ENCODE measurements at regions not wholly inside any gene's neighbourhood (a gene's known extent, or its start where the extent isn't known, plus 50 kb on each side); places are given as distances from the start of the nearest gene placed in this dataset.

DNA sequence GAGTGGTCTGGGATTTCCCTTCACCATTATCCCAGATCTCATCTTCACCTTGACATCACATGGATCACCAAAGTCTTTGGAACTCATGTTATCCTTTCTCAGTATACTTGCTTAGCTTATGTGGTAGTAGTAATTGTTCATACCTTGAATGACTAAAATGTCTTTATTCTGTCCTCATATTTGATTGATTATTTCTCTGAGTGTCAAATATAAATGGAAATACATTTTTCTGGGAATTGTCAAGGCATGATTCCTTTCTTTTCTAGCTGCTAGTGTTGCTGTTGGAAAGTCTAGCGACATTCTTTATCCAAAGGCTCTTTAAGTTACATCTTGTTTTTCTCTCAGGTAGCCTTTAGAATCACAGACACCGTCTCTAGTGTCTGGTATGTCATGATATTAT is 334.4 kb downstream of the CMPK2 start:
- Mint-ChIP-seq H3K4me3 (no peak overlapping the region), H3K9me3 (no peaks in the 10 kb centered on the region; a peak in 1 of 5 replicates), H3K4me1 (peaks cover 25 to 29% of the 10 kb centered on the region in 2 experiments), H3K27ac (no peak overlapping the region), H3K27me3 (ENCODE audit: low read depth) (no peaks in the 10 kb centered on the region), H3K36me3 (ENCODE audit: insufficient read depth in 1 of 3, low read depth in 3 of 3) (no peaks in the 10 kb centered on the region)
- no peak overlapping the region for H3K9ac ChIP-seq (ENCODE audit: extremely low read depth, insufficient read length, low read length)
- WGBS (ENCODE audit: extremely low coverage, insufficient read length, low lambda C conversion rate), result no CpG with 5 or more reads among the region's 2 CpGs
- H2BK20ac ChIP-seq (ENCODE audit: low read depth, low read length, poor library complexity, severe bottlenecking), result no peak overlapping the region
- no peak overlapping the region for H2BK5ac ChIP-seq (ENCODE audit: insufficient read length, low read length)
- H3K18ac ChIP-seq (ENCODE audit: insufficient read length, low read depth, low read length), result no peak overlapping the region
- no peak overlapping the region for H2AFZ ChIP-seq (ENCODE audit: low read length)
- no peaks in the 10 kb centered on the region for H3K27me3 ChIP-seq (ENCODE audit: insufficient read depth, low read length)
- H4K5ac ChIP-seq (ENCODE audit: insufficient read length, low read depth, low read length), result no peak overlapping the region
- H3K23ac ChIP-seq (ENCODE audit: insufficient read length, low read depth, low read length), result no peak overlapping the region
- no peak overlapping the region for H2AK5ac ChIP-seq (ENCODE audit: insufficient read length, low read length)
- no peak overlapping the region for H2BK120ac ChIP-seq (ENCODE audit: low read depth, low read length, poor library complexity, severe bottlenecking)
- no peaks in the 10 kb centered on the region for H3K79me2 ChIP-seq (ENCODE audit: insufficient read depth, low read length)
- no peaks in the 10 kb centered on the region for H3K79me1 ChIP-seq (ENCODE audit: insufficient read depth, low read depth, low read length, poor library complexity, severe bottlenecking)
- no peak overlapping the region for H3K14ac ChIP-seq (ENCODE audit: insufficient read depth, low read length)
- no peak overlapping the region for H4K8ac ChIP-seq (replicated peaks; ENCODE audit: insufficient read length, low read depth, low read length)
- no peaks in the 10 kb centered on the region for H3K23me2 ChIP-seq (ENCODE audit: insufficient read length, low read depth, low read length, poor library complexity, severe bottlenecking)
- no peak overlapping the region for H3K4ac ChIP-seq (ENCODE audit: low read depth, low read length)
- no peak for DNase-seq
- H3K9me3 ChIP-seq (ENCODE audit: control insufficient read depth, low read depth, low read length), result no peaks in the 10 kb centered on the region
- TF ChIP-seq, protein P1, sequence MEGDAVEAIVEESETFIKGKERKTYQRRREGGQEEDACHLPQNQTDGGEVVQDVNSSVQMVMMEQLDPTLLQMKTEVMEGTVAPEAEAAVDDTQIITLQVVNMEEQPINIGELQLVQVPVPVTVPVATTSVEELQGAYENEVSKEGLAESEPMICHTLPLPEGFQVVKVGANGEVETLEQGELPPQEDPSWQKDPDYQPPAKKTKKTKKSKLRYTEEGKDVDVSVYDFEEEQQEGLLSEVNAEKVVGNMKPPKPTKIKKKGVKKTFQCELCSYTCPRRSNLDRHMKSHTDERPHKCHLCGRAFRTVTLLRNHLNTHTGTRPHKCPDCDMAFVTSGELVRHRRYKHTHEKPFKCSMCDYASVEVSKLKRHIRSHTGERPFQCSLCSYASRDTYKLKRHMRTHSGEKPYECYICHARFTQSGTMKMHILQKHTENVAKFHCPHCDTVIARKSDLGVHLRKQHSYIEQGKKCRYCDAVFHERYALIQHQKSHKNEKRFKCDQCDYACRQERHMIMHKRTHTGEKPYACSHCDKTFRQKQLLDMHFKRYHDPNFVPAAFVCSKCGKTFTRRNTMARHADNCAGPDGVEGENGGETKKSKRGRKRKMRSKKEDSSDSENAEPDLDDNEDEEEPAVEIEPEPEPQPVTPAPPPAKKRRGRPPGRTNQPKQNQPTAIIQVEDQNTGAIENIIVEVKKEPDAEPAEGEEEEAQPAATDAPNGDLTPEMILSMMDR (conservative IDR thresholded peaks at IDR 0.05), result no peak
- no peak overlapping the region for H4K91ac ChIP-seq (ENCODE audit: insufficient read length, low read depth, low read length)
- H2BK15ac ChIP-seq (ENCODE audit: low read depth, low read length), result no peak overlapping the region
- H3K4me2 ChIP-seq (ENCODE audit: insufficient read depth, insufficient read length, low read length), result no peak overlapping the region
- no peaks in the 10 kb centered on the region for H3K4me1 ChIP-seq (ENCODE audit: insufficient read depth, low read length)
- H3K56ac ChIP-seq (ENCODE audit: insufficient read length, low read depth, low read length), result no peak overlapping the region
- no peak overlapping the region for H3K27ac ChIP-seq (ENCODE audit: insufficient read length, low read depth, low read length)
- H3T11ph ChIP-seq (ENCODE audit: low read length), result no peak overlapping the region
- H2BK12ac ChIP-seq (ENCODE audit: insufficient read length, low read depth, low read length), result no peak overlapping the region
- H4K20me1 ChIP-seq (ENCODE audit: control insufficient read depth, insufficient read depth, insufficient read length), result no peaks in the 10 kb centered on the region

All from H9 (cell line).